ENCODE measurements at regions not wholly inside any gene's neighbourhood (a gene's known extent, or its start where the extent isn't known, plus 50 kb on each side); places are given as distances from the start of the nearest gene placed in this dataset.

DNA sequence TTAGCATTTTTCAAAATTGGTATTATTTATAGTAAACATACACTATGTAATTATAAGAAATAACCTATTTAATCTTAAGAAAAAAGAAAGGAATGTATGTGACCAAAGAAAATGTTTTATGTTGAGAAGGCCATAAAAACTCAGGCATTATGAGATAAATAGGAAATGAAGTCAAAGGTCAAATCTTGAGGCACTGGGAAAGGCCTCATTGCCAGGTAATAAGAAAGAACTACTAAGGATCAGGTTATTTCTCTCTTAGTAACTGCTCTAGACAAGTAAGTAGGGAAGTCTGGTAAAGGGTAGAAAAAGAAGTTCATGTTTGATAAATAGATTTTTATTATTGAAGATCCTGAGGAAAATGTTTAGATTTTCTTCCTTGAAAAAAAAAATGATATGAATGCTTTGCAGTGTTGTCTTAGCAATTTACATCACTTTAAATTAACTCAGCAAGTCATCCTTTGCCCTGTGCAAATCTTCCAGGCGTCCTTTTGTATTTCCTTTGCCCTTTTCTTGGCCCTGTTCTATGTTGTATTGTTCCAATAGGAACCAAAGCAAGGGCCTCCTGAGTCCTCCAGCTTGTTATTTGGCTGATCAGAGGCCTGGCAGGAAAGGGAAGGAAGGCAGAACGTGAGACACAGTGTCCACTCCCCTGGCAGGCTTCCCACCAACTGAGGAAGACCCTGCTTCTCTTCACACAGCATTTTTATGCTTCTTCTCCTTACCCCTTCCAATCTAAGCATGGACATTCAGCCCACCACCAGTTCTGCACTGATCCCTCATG lies 260.4 kb upstream of the MIR17HG start:
- no peak for DNase-seq (ENCODE audit: low spot score)

DNA sequence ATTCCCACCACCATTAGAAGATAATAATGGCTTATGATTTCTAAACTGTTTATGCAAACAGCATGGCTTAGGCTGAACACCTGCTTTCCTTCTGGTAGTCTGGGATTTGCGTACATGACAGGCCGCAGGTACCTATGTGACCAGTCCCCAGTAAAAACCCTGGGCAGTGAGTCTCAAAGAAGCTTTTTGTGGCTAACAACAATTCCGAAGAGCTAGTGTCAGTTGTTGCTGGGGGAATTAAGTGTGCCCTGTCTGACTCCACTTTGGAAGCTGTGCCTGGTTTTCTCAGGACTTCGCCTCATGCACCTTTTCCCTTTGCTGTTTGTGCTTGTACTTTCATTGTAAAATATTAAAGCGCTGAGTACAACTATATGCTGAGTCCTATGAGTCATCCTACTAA lies 250.2 kb upstream of the MIR17HG start:
- DNase-seq (ENCODE audit: low spot score) = no peak

DNA sequence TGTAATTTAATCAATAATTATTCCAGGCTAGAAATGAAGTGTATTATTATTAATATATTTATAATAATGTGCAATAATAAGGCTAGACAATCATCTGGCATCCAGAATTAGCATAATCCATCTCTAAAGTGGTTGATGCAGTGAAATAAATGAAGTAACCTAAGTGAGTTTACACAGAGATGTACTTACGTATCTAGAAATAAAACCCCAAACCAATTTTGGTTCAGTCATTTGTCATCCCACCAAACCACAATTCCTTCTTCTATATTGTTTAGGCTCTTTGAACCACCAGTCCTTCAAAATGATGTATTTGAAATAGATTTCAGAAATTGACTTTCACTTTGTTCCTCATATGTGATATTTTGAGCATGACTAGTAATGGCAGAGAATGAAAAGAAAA lies 247.6 kb upstream of the MIR17HG start:
- no peak for DNase-seq (ENCODE audit: low spot score)

DNA sequence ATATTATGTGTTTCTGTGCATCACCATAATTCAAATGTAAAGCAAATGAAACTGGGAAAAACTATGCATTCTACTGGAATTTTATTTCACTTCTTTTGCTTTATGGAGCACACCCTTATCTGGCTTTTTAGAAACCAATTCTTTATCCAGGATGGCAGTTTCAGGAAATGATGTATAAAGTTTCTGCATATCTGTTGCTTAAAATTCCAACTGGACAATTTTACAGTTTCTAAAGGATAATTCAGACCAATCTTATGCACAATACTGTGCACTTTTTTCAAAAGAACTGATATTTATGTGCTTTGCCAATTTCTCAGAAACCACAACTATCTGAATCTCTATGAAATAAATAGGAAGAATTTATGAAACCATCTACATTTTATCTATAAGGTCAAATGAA lies 246.5 kb upstream of the MIR17HG start:
- no peak for DNase-seq (ENCODE audit: low spot score)

DNA sequence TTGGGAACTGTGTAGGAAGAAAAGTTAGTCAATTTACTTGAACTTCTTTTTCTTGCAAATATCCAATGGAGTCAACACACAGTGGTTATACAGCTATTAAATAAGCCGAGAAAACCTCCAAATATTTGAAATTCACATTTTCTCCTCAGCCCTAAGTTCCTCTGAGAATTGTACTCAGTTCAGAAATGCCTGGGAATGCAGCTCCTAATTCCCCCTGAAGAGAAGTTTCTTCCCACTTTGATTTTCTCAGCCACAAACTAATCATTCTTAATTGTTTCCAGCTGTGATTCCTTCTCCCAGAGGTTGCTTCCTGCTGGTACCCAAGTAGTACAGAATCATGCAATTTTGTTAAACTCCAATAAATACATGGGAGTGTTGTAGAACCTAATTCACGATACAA lies 246.1 kb upstream of the MIR17HG start:
- DNase-seq (ENCODE audit: low spot score) = no peak

DNA sequence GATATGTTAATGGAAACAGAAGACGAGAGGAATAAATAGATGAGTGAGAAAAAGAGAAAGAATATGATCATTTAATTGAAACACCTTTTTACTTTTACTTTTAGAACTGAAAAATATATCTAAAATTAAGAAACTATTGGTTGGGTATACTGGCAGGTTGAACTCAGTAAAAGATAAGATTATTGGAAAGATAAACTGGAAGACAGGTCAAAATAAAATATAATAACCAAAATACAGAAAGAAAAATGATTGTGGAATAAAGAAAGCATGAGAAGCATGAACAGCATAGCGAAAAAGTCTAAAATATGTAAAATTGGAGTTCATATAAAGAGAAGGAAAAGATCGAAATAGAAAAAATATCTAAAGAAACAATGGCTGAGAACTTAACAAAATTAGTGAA lies 242.2 kb upstream of the MIR17HG start:
- DNase-seq (ENCODE audit: low spot score) = no peak

DNA sequence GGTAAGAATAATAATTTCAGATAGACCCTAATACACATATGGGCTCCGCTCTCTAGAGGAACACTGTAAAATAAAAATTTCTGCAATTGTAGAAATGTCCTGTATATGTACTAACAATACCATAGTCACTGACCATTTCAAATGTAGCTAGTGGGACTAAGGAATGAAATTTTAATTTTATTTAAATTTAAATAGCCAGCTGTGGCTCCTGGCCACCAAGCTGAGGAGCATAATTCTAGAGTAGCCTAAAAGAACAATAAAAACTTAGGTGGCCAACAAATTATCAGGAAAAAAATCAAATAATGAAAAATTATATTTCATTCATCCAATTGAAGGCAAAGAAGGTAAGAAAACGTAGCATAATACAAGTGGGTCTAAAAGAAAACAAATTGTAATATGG lies 240.9 kb upstream of the MIR17HG start:
- no peak for DNase-seq (ENCODE audit: low spot score)

DNA sequence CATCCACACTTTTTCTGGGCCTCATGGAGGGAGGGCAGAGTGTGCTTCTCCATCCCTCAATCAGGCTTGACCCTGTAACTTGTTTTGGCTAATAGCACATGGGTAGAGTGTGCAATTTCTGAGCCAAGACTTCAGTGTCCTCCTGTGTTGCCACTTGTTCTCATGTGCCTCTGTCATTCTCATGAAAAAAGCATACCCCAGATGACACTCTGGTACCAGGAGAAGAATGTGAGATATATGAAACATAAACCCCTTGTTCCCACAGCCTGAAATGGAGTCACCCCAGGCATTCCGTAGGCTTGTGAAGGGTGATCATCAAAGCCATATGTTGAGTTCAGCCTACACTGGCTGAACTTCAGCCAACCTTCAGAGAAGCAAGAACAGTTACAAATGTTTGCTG lies 239.2 kb upstream of the MIR17HG start:
- DNase-seq (ENCODE audit: low spot score) = no peak

DNA sequence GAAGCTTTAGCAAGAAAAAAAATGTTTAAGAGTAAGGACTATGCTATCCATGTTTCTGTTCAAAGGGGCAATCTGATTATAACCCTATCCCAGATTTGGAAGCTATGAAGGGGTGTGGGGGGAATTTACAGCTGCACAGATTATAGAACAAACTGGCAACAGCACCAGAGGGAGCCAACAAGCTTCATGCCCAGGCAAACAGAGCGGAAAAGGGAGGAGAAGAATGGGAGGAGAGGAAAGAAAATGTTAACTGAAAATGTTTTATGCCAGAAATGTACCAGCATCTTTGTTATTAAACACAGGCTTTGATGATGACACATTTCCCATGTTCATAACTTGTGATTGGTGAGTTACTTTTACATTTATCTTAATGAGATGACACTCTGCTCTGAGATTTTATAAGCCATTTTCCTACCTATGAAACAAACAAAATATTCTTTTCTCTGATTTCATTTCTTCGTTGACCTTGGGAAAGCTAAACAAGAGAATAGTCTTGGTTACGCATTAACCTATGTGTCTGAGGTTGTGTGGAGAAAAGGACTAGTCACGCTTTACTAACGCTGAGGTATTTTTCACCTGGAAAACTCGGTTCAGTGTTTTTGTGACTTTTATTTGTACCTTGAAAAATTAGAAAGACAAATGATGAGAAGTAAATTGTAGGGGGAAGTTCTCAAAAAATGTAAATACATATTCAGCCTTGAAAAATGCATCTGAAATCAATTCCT lies 235.8 kb upstream of the MIR17HG start:
- DNase-seq (ENCODE audit: low spot score) = no peak

DNA sequence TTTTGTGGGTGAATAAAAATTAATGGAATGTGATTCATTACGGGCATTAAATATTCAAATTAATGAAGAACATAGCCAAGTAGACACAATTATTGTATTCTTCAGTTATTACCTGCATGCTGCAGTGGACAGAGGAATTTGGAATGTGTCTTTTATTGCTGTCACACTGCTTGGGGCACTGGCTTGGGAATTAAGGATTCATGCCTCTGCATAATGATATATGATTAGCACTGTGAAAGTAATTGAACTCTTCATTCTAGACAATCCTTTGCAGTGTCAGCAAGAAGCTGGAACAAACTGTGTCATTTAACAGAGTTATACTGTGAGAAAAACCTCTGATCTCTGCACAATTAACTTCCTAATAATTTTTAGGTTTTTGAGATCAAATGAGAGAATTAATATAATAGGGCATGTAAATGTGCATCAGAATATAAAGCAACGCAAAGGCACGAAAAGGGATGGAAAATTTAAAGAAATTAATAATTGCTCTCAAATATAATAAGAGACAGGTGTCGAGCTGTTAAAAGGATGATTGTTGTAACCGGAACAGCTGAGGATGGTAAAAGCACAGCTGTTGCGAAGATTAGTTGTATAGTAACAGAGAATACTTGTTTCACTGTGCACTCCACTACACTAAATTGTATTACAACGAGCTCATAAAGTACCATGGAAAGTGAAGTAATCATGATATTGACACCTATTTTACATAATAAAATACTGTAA lies 235.1 kb upstream of the MIR17HG start:
- DNase-seq (ENCODE audit: low spot score) = no peak

DNA sequence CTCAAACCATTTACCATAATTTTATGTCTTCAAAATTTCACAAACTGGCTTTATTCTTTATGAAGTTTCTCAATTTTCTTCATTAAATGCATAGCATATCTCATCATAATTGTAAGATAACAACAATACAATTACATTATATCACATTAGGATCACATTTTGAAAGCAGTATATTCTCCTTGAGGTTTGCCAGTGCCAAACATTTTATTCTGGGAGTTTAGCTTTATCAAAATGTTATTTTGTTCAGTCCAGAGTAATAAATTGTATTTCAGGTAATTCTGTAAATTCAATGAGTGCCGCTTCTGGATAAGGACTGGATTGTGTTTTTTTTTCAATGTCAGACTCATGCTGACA lies 234.6 kb upstream of the MIR17HG start:
- DNase-seq (ENCODE audit: low spot score) = no peak

DNA sequence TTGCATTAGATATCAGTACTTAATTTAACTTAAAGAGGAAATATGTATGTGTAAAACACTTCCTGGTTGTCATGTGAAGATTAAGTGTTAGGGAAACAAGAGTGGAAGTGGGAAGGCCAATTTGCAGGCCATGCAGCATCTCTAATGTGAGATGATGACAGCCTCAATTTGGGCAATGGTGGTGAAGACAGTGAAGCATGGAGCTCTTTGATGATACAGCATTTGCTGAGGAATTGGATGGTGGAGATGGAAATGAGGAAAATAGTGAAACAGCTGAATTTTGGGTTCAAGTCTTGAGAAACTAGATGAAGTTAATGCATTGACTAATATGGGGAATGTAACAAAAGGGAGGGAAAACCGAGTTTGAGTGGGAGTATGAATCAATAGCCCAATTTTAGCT lies 231.7 kb upstream of the MIR17HG start:
- no peak for DNase-seq (ENCODE audit: low spot score)

DNA sequence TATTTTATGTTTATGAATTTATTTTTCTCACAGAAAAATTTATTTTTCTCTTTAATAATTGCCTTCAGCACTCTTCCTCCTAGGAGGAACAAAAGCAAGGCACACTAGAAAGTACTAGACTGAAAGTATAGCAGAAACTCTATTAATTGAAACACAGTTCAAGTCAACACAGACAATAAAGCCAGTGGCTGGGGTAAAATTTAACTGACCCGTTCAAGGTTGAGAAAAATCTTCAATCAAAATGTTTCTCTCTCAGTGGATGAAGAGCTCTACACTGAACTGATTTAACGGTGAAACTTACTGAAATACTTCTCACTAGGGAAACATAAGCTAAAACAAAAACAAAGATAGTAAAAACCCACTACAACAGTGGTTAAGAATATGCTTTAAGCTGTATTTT lies 230.1 kb upstream of the MIR17HG start:
- DNase-seq (ENCODE audit: low spot score) = no peak

DNA sequence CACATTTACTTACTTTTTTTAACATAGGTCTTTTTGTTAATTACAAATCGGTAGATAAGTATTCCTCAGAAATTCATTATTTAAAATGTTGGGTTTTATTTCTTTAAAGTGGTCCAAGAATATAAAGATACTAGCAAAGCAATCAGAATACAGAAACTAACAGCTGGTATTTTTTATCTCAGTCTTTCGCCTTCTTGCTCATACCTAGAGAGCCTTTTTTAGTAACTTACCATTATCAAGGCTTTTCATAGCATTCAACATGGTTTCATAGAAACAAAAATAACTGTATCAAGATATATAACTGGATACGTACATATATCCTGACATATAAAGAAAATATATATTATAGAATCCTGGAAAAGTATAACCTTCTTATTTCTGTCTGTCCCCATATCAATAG lies 227.8 kb upstream of the MIR17HG start:
- no peak for DNase-seq (ENCODE audit: low spot score)

DNA sequence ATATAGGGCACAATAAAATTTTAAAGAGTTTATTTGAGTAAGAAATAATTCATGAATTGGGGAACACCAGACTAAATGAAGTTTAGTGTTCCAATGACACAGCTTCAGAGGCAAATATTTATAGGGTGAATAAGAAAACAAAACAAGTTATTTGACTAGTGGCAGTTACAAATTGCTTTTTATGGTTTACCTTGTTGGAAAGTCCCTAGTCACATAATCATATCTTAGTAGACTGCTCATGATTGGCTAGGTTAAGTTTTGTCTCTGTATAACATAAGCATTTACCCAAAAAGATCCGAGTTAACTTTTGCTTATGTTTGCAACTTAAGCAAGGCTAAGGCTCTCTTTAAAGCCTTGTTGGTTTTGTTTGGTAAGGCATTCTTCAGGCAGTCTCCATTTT lies 224.7 kb upstream of the MIR17HG start:
- no peak for DNase-seq (ENCODE audit: low spot score)

DNA sequence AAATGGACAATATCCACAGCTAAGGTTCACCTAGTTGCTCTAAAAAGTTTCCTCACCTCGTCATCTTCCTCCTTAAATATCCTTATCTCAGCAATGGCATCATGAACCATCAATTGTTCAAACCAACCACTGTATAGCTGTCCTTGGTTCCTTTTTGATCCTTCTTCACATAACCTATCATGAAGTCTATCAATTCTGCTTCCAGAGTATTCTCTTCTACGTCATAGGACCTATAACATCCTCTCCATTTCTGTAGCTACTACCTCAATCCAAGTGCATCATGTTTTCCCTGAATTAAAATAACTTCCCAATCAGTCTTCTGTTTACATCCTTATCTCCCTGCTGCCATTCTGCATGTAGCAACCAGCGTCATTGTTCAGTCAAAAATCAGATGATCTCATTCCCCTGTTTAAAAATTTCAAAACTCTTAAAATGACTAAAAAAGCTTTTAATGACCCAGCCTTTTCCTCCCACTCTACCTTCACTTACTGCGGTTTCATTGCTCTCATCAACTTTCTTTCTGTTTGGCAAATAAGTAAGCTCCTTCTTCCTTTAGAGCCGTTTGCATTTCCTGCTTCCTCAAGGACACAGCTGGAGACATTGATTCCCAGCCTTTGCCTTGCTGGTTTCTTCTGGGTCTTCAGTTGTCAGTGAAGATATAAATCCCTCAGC lies 223.9 kb upstream of the MIR17HG start:
- DNase-seq (ENCODE audit: low spot score) = no peak

DNA sequence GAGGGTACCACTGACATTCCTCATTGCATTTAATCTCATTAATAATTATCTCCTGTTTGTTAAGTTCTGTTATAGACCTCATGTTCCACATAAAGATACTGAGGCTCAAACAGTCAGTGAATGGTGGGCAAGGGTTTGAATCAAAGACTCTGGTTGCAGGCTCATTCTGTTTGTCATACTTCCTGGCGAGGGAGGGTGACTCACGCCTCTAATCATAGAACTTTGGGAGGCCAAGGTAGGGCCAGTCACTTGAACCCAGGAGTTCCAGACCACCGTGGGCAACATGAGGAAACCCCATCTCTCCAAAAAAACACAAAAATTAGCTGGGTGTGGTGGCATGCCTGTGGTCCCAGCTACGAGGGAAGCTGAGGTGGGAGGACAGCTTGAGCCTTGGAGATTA lies 220.7 kb upstream of the MIR17HG start:
- DNase-seq (ENCODE audit: low spot score) = no peak

DNA sequence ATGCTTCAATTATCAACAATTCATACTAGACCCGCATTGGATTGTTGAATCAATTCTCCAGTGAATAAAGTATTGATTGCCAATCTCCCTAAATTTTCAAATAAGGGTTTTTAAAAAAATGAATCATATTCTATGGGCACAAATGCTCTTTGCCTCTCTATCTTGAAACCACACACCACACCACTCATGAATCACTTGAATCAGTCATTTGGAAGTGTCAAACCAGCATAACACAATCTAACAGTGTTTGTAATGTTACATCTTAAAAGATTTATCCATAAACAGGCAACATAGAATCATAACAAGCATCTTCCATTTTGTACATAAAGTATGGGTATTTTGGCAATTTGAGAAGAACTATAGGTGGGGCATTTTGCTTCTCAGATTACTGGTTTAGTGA lies 219.5 kb upstream of the MIR17HG start:
- DNase-seq (ENCODE audit: low spot score) = no peak

DNA sequence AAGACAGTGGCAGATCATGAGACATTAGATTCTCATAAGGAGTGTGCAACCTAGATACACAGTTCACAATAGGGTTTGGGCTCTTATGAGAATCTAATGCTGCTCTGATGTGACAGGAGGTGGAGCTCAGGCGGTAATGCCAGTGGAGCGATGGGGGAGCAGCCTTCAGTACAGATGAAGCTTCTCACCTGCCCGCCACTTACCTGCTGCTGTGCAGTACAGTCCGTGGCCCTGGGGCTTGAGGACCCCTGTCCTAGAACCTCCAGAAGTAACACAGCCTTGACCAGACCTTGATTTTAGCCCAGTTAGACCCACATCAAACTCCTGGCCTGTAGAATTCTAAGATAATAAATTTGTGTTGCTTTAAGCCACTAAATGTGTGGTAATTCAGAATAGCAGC lies 215.1 kb upstream of the MIR17HG start:
- no peak for DNase-seq (ENCODE audit: low spot score)

DNA sequence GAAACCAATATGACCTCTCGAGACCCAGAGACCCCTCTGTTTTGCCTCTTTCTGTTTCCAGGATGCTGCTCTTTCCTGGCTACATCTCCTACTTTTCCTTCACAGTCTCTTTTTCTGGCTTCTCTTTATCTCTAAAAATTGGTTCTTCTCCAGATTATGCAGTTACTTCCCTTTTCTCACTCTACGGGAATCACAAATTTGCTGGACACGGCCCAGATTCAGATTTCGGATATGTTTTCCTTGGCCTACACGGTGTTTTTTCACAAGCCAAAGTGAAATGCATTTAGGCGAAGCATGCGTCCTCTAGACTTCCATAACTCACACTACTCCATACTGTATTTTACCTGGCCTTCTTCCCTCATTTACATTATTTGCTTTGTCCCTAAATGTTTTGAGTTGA lies 214.7 kb upstream of the MIR17HG start:
- no peak for DNase-seq (ENCODE audit: low spot score)

DNA sequence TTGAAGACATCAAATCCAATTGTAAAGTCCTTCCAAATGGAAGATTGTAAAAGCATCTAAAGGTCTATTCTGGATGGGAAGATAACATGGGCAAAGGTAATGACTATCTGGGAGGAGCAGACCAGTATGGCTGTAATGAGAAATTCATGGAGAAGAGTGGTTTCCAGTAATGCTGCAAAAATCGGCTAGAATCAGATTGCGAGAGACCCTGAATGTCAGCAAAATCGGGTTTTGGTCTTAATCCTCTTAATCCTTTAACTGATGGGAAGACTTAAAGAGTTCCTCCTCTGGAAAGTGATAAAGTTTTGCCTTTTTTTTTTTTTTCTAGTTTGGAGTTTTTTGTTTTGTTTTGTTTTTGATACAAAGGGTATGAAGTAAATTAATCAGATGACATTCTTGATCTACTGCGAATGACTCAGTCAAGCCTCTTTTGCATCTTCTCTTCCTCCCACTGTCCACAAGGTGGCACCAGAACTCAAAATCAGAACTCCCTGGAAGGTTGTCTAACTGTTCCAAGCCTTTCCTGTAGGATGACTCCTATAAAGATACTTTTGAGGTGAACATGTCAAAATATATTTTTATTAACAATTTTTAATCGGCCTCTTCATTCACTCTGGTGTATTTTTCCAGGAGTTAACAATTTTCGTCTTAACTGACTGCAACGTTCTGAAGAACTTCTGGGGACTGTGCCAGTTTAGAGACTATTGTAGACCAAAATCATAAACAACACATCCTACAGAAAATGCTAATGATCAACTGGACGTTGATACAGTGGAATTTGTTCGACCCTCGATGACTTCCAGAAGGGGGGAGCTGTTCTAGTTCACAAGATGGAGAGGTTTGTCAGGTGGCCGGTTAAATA lies 213.3 kb upstream of the MIR17HG start:
- no peak for DNase-seq (ENCODE audit: low spot score)

DNA sequence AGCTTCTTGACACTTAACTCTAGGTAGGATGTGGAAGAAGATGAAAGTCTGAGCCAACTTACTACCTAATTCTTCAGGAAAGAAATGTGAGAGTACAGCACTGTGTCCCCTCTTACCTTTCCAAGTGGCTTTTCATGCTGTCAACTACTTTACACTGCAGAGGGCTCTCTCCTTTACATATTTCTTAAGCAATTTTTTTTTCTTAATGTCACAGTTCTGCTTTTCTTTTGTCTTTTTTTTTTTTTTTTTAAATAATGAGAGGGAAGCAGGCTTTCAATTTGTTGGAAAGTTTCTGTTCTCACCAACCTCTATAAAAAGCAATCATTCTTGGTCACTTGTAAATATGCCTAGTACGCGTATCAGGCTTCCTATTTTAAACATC lies 212.7 kb upstream of the MIR17HG start:
- DNase-seq (ENCODE audit: low spot score) = no peak

Measured in ecto neural progenitor cell (in vitro differentiated cells).